Naive thymus-derived CD4-positive, alpha-beta T cell (primary cell): ENCODE measurements at regions not wholly inside any gene's neighbourhood (a gene's known extent, or its start where the extent isn't known, plus 50 kb on each side); places are given as distances from the start of the nearest gene placed in this dataset.

ENCODE experiments used
- ATAC-seq: fragments of 150-1000 bp; cut with Tn5 transposase; 2 replicates; pipeline ENCODE4 v1.10.0; 2021; ENCODE audit warnings: mild to moderate bottlenecking, moderate library complexity
- CTCF ChIA-PET: fragments of 350-600 bp; sonication (Branson Sonifier 250); formaldehyde crosslinking; loops from one replicate; lab custom pipeline; 2021; ENCODE audit warnings: antibody characterized with exemption; lab: Charles Lee
- POLR2A ChIA-PET: fragments of 350-600 bp; sonication (Branson Sonifier 250); formaldehyde crosslinking; loops from one replicate; lab custom pipeline; 2021; ENCODE audit warnings: antibody characterized with exemption, inconsistent platforms; lab: Charles Lee
- DNase-seq, 9 donors: peaks; one replicate each; pipeline versions ENCODE4 v3.0.0 to v3.0.0-alpha.2; 2020 to 2022; ENCODE audit warnings: mixed read lengths in 1 of 9
- H3K27ac ChIP-seq: one replicate; pipeline ENCODE4 v1.7.0; 2013; ENCODE audit warnings: mild to moderate bottlenecking, low read depth, low read length, moderate library complexity
- H3K27me3 ChIP-seq, 2 donors: one replicate each; pipeline ENCODE4 v1.7.0; 2013; ENCODE audit warnings: low read length in 2 of 2, mild to moderate bottlenecking in 2 of 2, moderate library complexity in 2 of 2; ENCODE audit not compliant: control insufficient read depth in 2 of 2, insufficient read depth in 2 of 2
- H3K36me3 ChIP-seq, 3 experiments: 1 replicate in 2 of 3; 2 replicates in 1 of 3; pipeline ENCODE4 v1.7.0; 2013; ENCODE audit warnings: low read length in 3 of 3, mild to moderate bottlenecking in 3 of 3, moderate library complexity in 1 of 3; ENCODE audit not compliant: insufficient read depth in 3 of 3, control insufficient read depth in 2 of 3
- H3K4me1 ChIP-seq, 2 donors: one replicate each; pipeline ENCODE4 v1.7.0; 2013; ENCODE audit warnings: low read length in 2 of 2, mild to moderate bottlenecking in 2 of 2, moderate library complexity in 1 of 2; ENCODE audit not compliant: control insufficient read depth in 2 of 2, insufficient read depth in 2 of 2
- H3K4me3 ChIP-seq: 2 replicates; pipeline ENCODE4 v1.7.0; 2013; ENCODE audit warnings: mild to moderate bottlenecking, low read length
- H3K9me3 ChIP-seq, 3 experiments: 1 replicate in 2 of 3; 2 replicates in 1 of 3; pipeline ENCODE4 v1.7.0; 2013; ENCODE audit warnings: low read length in 3 of 3; ENCODE audit not compliant: control insufficient read depth in 2 of 3
- H3K27ac Mint-ChIP-seq, 9 donors: one replicate each; pipeline ENCODE4 v1.8.0; 2020 to 2022; ENCODE audit warnings: mixed read lengths in 9 of 9, mild to moderate bottlenecking in 8 of 9, moderate library complexity in 5 of 9, inconsistent platforms in 2 of 9
- H3K27me3 Mint-ChIP-seq, 5 donors: one replicate each; pipeline ENCODE4 v1.8.0; 2021 to 2022; ENCODE audit warnings: mixed read lengths in 5 of 5, mild to moderate bottlenecking in 1 of 5
- H3K36me3 Mint-ChIP-seq, 5 donors: one replicate each; pipeline ENCODE4 v1.8.0; 2020 to 2022; ENCODE audit warnings: mixed read lengths in 5 of 5, mild to moderate bottlenecking in 3 of 5, inconsistent platforms in 1 of 5
- H3K4me1 Mint-ChIP-seq, 7 donors: one replicate each; pipeline ENCODE4 v1.8.0; 2020 to 2022; ENCODE audit warnings: mixed read lengths in 7 of 7, mild to moderate bottlenecking in 3 of 7, inconsistent platforms in 1 of 7
- H3K4me3 Mint-ChIP-seq, 10 donors: one replicate each; pipeline ENCODE4 v1.8.0; 2020 to 2022; ENCODE audit warnings: mild to moderate bottlenecking in 10 of 10, mixed read lengths in 10 of 10, moderate library complexity in 6 of 10, inconsistent platforms in 2 of 10
- H3K9me3 Mint-ChIP-seq, 11 donors: one replicate each; pipeline ENCODE4 v1.8.0; 2020 to 2022; ENCODE audit warnings: mixed read lengths in 11 of 11, mild to moderate bottlenecking in 4 of 11, inconsistent platforms in 1 of 11, moderate library complexity in 1 of 11
- intact Hi-C, 2 donors: fragments of 100-400 bp; cut with micrococcal nuclease; formaldehyde crosslinking; loops; one replicate each; pipeline ENCODE4 v1.15.1; 2023

GRCh38 chr2:234725528-234726264 is 226.1 kb upstream of the SH3BP4 start:
- DNase-seq = no peak
- Mint-ChIP-seq H3K27me3 (peaks cover 5 to 34% (median 14%) of the 10 kb centered on the region in 5 donors), H3K27ac (no peak overlapping the region), H3K9me3 (no peaks in the 10 kb centered on the region), H3K4me3 (no peak overlapping the region), H3K4me1 (no peaks in the 10 kb centered on the region), H3K36me3 (no peaks in the 10 kb centered on the region)
- no peaks in the 10 kb centered on the region for H3K27me3 ChIP-seq
- POLR2A ChIA-PET = no interaction called here
- ATAC-seq = no peak
- H3K27ac ChIP-seq = no peak overlapping the region
- H3K9me3 ChIP-seq = no peaks in the 10 kb centered on the region
- no peaks in the 10 kb centered on the region for H3K4me1 ChIP-seq
- intact Hi-C loops = no loop called here
- H3K36me3 ChIP-seq = no peaks in the 10 kb centered on the region
- H3K4me3 ChIP-seq = no peak overlapping the region
- CTCF ChIA-PET = no interaction called here

GRCh38 chr2:234724850-234725249 is 227.0 kb upstream of the SH3BP4 start:
- Histone ChIP-seq H3K27ac (no peak overlapping the region), H3K36me3 (no peaks in the 10 kb centered on the region), H3K9me3 (no peaks in the 10 kb centered on the region), H3K4me3 (no peak overlapping the region), H3K4me1 (no peaks in the 10 kb centered on the region), H3K27me3 (no peaks in the 10 kb centered on the region)
- Mint-ChIP-seq H3K27me3 (peaks cover 5 to 34% (median 16%) of the 10 kb centered on the region in 5 donors), H3K27ac (no peak overlapping the region), H3K9me3 (no peaks in the 10 kb centered on the region), H3K4me3 (no peak overlapping the region), H3K36me3 (no peaks in the 10 kb centered on the region), H3K4me1 (no peaks in the 10 kb centered on the region)
- ChIA-PET CTCF (no interaction called here), POLR2A (no interaction called here)
- DNase-seq = no peak
- ATAC-seq = no peak
- intact Hi-C loops = no loop called here

GRCh38 chr2:234723400-234723799 is 226.5 kb upstream of the ARL4C start:
- Mint-ChIP-seq H3K4me1 (no peaks in the 10 kb centered on the region), H3K9me3 (no peaks in the 10 kb centered on the region), H3K27me3 (peaks cover 5 to 36% (median 19%) of the 10 kb centered on the region in 5 donors), H3K4me3 (no peak overlapping the region), H3K36me3 (no peaks in the 10 kb centered on the region), H3K27ac (no peak overlapping the region)
- Histone ChIP-seq H3K36me3 (no peaks in the 10 kb centered on the region), H3K27me3 (no peaks in the 10 kb centered on the region), H3K4me1 (no peaks in the 10 kb centered on the region), H3K27ac (no peak overlapping the region), H3K4me3 (no peak overlapping the region), H3K9me3 (no peaks in the 10 kb centered on the region)
- ChIA-PET POLR2A (no interaction called here), CTCF (no interaction called here)
- no peak for ATAC-seq
- intact Hi-C loops = no loop called here
- no peak for DNase-seq

GRCh38 chr2:234722176-234722575 is 225.3 kb upstream of the ARL4C start:
- DNase-seq = no peak
- CTCF ChIA-PET = no interaction called here
- no peaks in the 10 kb centered on the region for H3K4me1 Mint-ChIP-seq

GRCh38 chr2:234719116-234719716 is 222.3 kb upstream of the ARL4C start:
- no peaks in the 10 kb centered on the region for H3K36me3 Mint-ChIP-seq
- CTCF ChIA-PET = no interaction called here
- no peak for ATAC-seq

More at GRCh38 chr2:234722176-234722575, 225.3 kb upstream of the ARL4C start:
- Mint-ChIP-seq H3K9me3 (no peaks in the 10 kb centered on the region), H3K4me3 (no peak overlapping the region), H3K27ac (no peak overlapping the region), H3K36me3 (no peaks in the 10 kb centered on the region), H3K27me3 (peaks cover 5 to 43% (median 18%) of the 10 kb centered on the region in 5 donors)
- POLR2A ChIA-PET = no interaction called here
- Histone ChIP-seq H3K36me3 (no peaks in the 10 kb centered on the region), H3K9me3 (no peaks in the 10 kb centered on the region), H3K27me3 (no peaks in the 10 kb centered on the region), H3K4me1 (no peaks in the 10 kb centered on the region), H3K4me3 (no peak overlapping the region), H3K27ac (no peak overlapping the region)
- intact Hi-C loops = no loop called here
- ATAC-seq = no peak

GRCh38 chr2:234716271-234716670 is 219.4 kb upstream of the ARL4C start:
- ATAC-seq = no peak
- H3K27me3 ChIP-seq = no peaks in the 10 kb centered on the region
- H3K9me3 ChIP-seq = no peaks in the 10 kb centered on the region
- H3K27me3 Mint-ChIP-seq = peaks cover 5 to 41% (median 8%) of the 10 kb centered on the region in 5 donors
- H3K4me3 Mint-ChIP-seq = no peak overlapping the region
- ChIA-PET POLR2A (no interaction called here), CTCF (no interaction called here)
- H3K4me1 ChIP-seq = no peaks in the 10 kb centered on the region
- DNase-seq = no peak
- no peaks in the 10 kb centered on the region for H3K36me3 ChIP-seq
- intact Hi-C loops = no loop called here
- H3K9me3 Mint-ChIP-seq = no peaks in the 10 kb centered on the region
- H3K36me3 Mint-ChIP-seq = no peaks in the 10 kb centered on the region
- H3K27ac Mint-ChIP-seq = no peak overlapping the region
- H3K4me3 ChIP-seq = no peak overlapping the region
- H3K4me1 Mint-ChIP-seq = no peaks in the 10 kb centered on the region
- H3K27ac ChIP-seq = no peak overlapping the region

More at GRCh38 chr2:234719116-234719716, 222.3 kb upstream of the ARL4C start:
- Mint-ChIP-seq H3K4me1 (no peaks in the 10 kb centered on the region), H3K27me3 (peaks cover 4 to 31% (median 6%) of the 10 kb centered on the region in 5 donors), H3K27ac (no peak overlapping the region), H3K4me3 (no peak overlapping the region), H3K9me3 (no peaks in the 10 kb centered on the region)
- no peak overlapping the region for H3K4me3 ChIP-seq
- no peaks in the 10 kb centered on the region for H3K36me3 ChIP-seq
- no peak overlapping the region for H3K27ac ChIP-seq
- H3K9me3 ChIP-seq = no peaks in the 10 kb centered on the region
- POLR2A ChIA-PET = no interaction called here
- DNase-seq = no peak
- no peaks in the 10 kb centered on the region for H3K27me3 ChIP-seq
- H3K4me1 ChIP-seq = no peaks in the 10 kb centered on the region
- intact Hi-C loops = no loop called here
